SU-DHL-6 (cell line): ENCODE measurements at regions not wholly inside any gene's neighbourhood (a gene's known extent, or its start where the extent isn't known, plus 50 kb on each side); places are given as distances from the start of the nearest gene placed in this dataset.

Experiments
- EZH2phosphoT487 ChIP-seq: fragments of 200-600 bp; sonication (generic), shearing (Covaris generic); conservative IDR thresholded peaks from 2 replicates; pipeline ENCODE4 v1.6.1; 2018; ENCODE audit warnings: mild to moderate bottlenecking, antibody characterized with exemption, low read length, moderate library complexity, mixed read lengths
- TF ChIP-seq, protein P1 (sequence below): fragments of 200-600 bp; sonication (generic); IDR thresholded peaks from one replicate; pipeline ENCODE4 v1.5.1; 2017; ENCODE audit warnings: antibody characterized with exemption, mild to moderate bottlenecking, low read length, moderate library complexity; ENCODE audit not compliant: insufficient read depth, poor library complexity, severe bottlenecking

DNA sequence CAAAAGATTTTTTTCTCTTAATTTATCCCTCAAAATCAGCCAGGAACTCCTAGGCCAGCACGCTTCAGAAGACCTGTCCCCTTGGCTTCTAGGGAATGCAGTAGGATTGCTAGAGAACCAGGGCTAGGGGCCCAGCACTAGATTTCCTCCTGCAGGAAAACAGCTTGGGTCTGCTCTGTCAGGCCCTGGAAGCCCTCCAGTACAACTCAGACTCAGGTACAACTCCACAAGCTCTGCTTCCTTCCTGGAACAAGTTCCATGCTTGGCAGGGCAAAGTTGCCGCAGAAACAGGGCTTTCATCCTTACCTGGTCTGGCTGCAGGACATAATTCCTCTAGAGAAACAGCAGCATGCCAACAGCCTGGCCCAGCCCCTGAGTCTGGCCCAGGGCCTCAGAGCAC lies 96.1 kb upstream of the CTNNB1 start:
- TF ChIP-seq, protein P1, sequence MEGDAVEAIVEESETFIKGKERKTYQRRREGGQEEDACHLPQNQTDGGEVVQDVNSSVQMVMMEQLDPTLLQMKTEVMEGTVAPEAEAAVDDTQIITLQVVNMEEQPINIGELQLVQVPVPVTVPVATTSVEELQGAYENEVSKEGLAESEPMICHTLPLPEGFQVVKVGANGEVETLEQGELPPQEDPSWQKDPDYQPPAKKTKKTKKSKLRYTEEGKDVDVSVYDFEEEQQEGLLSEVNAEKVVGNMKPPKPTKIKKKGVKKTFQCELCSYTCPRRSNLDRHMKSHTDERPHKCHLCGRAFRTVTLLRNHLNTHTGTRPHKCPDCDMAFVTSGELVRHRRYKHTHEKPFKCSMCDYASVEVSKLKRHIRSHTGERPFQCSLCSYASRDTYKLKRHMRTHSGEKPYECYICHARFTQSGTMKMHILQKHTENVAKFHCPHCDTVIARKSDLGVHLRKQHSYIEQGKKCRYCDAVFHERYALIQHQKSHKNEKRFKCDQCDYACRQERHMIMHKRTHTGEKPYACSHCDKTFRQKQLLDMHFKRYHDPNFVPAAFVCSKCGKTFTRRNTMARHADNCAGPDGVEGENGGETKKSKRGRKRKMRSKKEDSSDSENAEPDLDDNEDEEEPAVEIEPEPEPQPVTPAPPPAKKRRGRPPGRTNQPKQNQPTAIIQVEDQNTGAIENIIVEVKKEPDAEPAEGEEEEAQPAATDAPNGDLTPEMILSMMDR: no peak
- TF ChIP-seq EZH2phosphoT487: no peak
